NCI-H1092 treated with DMSO at 0.1 percent for 48 hours (cell line): ENCODE measurements at regions not wholly inside any gene's neighbourhood (a gene's known extent, or its start where the extent isn't known, plus 50 kb on each side); places are given as distances from the start of the nearest gene placed in this dataset.
"Not testable (repeated sequence)": the region's sequence is repeated elsewhere in the genome, so short reads cannot be mapped to it uniquely, and the experiment has no call there.

Experiments
- DNase-seq: peaks from one replicate; lab custom pipeline; 2025; lab: John Stamatoyannopoulos, UW

DNA sequence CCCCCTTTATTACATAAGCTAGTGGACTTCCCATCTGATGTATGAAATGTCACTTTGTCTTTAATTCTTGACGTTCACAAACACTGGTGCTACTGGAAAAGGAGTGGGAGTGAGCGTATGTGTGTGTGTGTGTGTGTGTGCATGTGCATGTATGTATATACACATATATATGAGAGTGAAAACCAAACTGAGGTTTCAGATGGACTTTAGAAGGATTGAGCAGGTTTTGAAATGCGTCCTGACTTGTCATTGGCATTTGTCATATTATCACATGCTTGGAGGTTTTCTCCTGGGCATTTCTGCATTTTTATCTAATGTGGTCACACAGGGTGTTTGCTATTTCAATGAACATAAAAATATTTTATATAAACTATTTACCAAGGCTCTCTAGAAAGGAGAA, 1085.9 kb downstream of the BCL11B start:
- no peak for DNase-seq

DNA sequence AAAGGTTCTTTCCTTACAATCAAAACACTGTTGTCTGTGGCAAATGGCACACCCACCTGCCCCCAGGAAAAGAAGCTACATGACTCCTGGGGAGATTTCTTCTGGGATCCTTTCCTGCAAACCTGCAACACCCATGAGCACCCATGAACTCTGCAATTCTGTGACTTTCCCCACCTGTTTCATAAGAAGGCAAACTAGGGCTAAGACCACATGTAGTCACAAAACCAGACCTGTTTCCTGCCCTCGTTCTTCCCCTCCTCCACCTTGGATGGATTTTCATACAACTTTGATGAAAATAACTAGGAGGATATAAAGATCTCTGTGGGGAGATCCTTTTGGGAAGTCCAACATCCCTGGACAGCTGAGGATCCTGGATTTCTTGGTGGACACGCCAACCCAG, 1084.7 kb downstream of the BCL11B start:
- no peak for DNase-seq

DNA sequence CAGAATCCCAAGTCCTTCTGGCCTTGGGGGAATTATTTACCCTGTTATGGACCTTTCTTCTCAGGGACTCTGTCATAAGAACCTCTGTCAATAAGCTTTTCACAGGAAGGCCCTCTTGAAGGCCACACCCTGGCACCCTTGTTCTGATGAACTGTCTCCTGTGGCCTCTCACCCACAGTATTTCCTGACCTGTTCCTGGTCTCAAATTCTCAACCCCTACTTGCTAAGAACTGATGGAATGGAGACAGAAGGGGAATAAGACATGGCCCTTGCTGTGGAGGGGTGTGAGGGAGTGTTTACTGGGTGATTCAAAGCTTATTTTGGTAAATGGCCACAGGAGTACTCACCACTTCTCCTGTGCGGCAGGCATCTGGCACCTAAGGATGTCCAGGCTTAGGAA, 1082.9 kb downstream of the BCL11B start:
- peak; percentile 46 for DNase-seq

GRCh38 chr14:98189511-98189910, 1082.5 kb downstream of the BCL11B start:
- no peak for DNase-seq

DNA sequence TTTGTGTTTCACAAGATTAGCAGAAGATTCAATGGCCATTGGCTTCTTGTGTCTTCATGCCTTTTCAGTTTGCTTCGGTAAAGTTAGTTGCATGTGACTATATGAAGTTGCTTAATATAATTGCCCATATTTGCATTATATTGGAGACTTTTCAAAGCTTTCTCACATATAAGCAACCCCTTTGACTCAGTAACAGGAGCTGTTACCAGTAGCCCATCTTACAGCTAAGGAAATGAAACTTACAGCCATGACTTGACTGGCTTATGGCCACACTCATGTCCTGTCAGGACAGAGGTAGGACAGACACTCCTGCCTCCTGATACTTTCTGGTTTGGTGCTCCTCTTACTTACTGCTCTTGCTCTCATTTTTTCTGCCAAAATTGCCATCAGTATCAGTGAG, 1082.1 kb downstream of the BCL11B start:
- no peak for DNase-seq

GRCh38 chr14:98192946-98193345, 1079.1 kb downstream of the BCL11B start:
- DNase-seq, result no peak

DNA sequence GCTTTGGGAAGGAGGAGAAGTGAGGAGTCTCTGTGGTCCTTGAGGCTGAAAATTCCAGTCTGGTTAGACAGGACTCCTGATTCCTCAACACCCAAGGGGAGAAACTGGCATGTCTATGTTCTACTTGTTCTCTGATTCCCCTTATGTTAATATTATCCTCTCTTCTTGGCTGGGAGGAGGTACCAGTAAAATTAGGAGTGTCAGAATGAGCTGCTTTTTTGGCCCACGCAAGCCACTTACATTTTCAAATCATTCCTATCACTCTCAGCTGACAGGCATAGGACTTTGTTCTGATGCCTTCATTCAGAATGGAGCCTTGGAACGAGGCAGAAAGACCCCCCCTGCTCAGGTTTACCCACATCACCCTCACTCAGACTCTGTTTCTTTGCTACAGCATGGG, 1077.2 kb downstream of the BCL11B start:
- DNase-seq, result no peak

- DNase-seq, result no peak
These were observed 1076.7 kb downstream of the BCL11B start for GRCh38 chr14:98195256-98195655.

DNA sequence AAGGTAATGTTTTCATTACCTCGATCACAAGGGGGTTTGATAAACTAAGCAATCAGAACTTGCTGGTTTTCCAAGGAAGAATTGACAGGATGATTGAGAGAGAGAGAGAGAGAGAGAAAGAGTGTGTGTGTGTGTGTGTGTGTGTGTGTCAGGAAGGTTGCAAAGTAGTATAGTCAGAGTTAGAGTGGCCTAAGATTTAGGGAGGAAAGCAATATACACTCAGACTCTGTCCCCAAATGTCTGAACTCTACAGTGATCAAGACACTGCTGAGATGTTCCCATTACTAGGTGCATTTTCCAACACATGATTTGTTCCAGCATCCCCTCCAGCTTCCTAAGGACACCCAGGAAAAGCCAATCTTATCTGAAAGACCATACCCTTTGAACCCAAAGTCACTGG, 1074.1 kb downstream of the BCL11B start:
- no peak for DNase-seq

- DNase-seq, result no peak
These were observed 1073.6 kb downstream of the BCL11B start for GRCh38 chr14:98198385-98198784.

DNA sequence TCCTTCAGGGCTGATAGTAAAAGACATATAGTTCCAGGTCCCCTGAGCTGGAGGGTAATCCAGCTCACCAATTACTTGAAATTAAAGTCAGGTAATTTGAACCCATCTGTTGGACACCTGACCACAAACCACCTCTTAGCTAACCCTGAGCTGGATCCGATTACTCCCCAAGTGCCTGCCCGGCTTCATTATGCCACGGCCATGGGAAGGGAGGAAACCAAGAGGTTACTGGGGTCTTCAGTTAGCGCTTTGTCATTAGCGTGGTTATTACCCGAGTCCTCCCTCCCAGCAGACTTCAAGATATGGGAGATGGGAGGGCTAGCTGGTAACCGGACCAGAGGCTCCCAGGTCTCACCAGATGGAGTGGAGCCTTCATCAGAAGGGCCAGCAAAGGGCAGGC, 1071.4 kb downstream of the BCL11B start:
- no peak for DNase-seq

GRCh38 chr14:98203421-98203820, 1068.6 kb downstream of the BCL11B start:
- DNase-seq, result no peak

- DNase-seq, result no peak
These were observed 1067.9 kb downstream of the BCL11B start for GRCh38 chr14:98204139-98204538.

GRCh38 chr14:98207415-98207814, 1064.6 kb downstream of the BCL11B start:
- DNase-seq, result no peak

DNA sequence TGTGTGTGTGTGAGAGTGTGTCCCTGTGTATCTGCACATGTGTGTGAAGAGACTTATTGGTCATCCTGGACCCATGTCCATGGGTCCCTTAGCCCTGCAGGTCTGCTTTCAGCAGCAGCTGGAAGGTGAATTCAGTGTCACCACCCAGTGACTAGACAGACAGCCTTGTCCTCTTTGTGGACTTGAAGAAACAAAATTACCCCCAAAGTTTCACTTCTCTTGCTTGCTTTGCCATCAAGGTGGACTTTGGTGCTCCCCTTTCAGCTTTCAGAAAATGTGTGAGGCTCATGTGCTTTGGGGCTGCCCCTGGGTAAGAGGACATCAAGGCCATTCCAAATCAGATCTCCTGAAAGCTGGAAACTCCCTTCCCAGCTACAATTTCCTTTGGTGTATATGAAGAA, 1063.8 kb downstream of the BCL11B start:
- DNase-seq, result no peak

DNA sequence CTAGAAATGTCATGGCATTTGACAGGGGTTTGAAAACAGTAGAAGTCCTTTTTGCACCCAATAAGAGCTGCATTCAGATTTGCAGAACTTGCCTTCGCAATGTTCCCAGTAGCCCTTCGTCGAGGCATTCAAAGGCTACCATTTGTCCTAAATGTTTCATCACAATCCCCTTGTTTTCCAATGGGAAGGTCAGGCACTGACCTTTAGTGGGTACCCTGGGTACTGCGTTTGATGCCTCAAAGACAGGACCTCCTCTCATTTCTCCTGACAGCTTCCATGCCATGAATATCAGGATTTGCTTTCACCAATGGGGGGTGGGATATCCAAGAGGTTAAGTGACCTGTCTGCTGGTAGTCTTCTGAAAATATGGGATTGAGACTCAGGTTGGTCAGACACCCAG, 1063.1 kb downstream of the BCL11B start:
- no peak for DNase-seq

- DNase-seq, result no peak
These were observed 1061.8 kb downstream of the BCL11B start for GRCh38 chr14:98210045-98210672.

DNA sequence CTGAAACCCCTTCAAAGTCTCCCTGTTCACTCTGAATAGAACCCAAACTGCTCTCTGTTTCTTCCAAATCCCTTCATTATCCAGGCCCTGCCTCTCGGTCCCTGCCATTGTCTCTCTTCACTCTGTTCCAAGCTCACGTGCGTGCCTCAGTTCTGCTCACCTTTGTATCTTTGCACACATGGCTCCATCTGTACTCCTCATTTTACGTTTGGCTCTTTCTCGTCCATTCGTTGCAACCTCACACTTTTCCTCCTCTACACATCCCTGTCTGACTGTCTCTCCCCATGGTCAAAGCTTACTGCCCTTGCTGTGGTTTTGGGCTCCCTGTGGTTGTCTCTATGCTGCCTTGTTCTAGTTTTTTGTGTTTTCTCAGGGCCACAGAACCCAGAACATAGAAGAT, 1054.5 kb downstream of the BCL11B start:
- DNase-seq, result no peak

DNA sequence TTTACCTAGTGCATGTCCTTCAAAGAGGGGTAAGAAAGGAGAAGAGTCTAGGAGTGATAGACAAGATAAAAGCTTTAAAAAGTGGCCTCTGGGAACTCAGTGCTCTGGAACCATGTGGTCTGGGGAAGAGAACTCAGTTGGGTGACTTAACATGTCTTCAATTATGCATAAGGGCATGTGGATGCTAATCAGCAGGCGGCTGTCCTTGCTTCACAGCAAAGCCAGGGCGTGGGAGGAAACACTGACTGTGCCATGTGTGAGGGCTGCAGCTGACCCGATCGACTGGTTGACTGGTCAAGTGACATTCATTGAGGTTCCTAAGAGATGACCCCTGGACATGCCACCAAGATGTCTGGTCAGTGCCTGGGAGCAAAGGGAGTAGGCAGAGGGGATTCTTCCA, 1053.8 kb downstream of the BCL11B start:
- no peak for DNase-seq

DNA sequence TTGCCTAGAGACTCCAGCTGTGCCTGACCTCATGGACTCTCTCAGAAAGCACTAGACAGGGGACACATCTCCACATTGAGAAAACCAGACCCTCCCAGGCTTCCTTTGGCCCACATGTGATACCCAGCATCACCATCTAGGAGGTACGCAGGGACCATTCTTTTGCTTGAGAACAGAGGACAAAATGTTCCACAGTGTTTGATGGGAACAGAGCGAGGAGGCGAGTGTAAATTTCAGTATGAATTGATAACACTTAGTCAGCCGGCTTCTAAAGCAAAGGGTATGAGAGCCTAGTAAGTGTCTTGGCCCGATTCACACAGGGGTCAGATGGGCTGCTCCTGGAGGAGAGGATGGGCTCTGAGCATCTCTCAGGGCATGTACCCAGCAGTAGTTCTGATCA, 1052.4 kb downstream of the BCL11B start:
- no peak for DNase-seq

DNA sequence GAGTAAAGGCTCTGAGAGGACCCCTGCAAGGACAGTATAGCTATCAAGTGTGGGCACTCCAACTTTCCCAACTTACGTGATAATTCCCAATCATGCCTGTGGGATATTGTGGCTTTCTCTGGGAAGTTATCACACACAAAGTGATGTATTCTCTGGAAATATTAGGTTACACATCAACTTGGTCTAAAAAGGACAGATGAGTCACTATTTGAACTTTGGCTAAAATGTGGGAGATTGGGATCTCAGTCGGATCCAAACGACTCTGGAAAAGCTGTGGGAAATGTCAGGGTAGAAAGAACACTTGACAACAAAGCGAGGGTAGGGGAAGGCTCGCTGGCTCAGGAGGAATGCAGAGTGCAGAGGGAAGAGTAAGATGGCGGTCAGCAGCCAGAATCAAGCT, 1048.9 kb downstream of the BCL11B start:
- no peak for DNase-seq

- DNase-seq, result not testable (repeated sequence)
These were observed 1048.3 kb downstream of the BCL11B start for GRCh38 chr14:98223710-98224109.

GRCh38 chr14:98226411-98226810, 1045.6 kb downstream of the BCL11B start:
- DNase-seq, result peak; percentile 7

- no peak for DNase-seq
These were observed 1044.8 kb downstream of the BCL11B start for GRCh38 chr14:98227000-98227726.
